GM23338 (cell line): ENCODE measurements at regions not wholly inside any gene's neighbourhood (a gene's known extent, or its start where the extent isn't known, plus 50 kb on each side); places are given as distances from the start of the nearest gene placed in this dataset.

Experiments used
- EZH2phosphoT487 ChIP-seq: fragments of 200-600 bp; sonication (generic); IDR thresholded peaks from one replicate; pipeline ENCODE4 v1.8.1; 2018; ENCODE audit warnings: antibody characterized with exemption; ENCODE audit not compliant: unreplicated experiment
- JUNB ChIP-seq: IDR thresholded peaks from one replicate; pipeline ENCODE4 v1.6.1; 2016; ENCODE audit warnings: antibody characterized with exemption; ENCODE audit not compliant: unreplicated experiment
- POLR2AphosphoS5 ChIP-seq: IDR thresholded peaks from 2 replicates; pipeline ENCODE4 v1.6.1; 2016; ENCODE audit warnings: antibody characterized with exemption, low read depth
- TF ChIP-seq, protein P1 (sequence below): IDR thresholded peaks from one replicate; pipeline ENCODE4 v1.6.1; 2018; ENCODE audit warnings: antibody characterized with exemption; ENCODE audit not compliant: unreplicated experiment
- TF ChIP-seq, protein P2 (sequence below), 2 experiments: fragments of 200-600 bp in 1 of 2; sonication (generic) in 1 of 2; conservative IDR thresholded peaks; 2 replicates each; pipeline versions ENCODE4 v1.5.1 to v1.6.1; 2016 to 2017; ENCODE audit warnings: antibody characterized with exemption in 2 of 2, low read depth in 2 of 2, mild to moderate bottlenecking in 2 of 2, moderate library complexity in 1 of 2
- TF ChIP-seq, protein P3 (sequence below): IDR thresholded peaks from 2 replicates; pipeline ENCODE4 v1.6.1; 2016; ENCODE audit warnings: antibody characterized with exemption

DNA sequence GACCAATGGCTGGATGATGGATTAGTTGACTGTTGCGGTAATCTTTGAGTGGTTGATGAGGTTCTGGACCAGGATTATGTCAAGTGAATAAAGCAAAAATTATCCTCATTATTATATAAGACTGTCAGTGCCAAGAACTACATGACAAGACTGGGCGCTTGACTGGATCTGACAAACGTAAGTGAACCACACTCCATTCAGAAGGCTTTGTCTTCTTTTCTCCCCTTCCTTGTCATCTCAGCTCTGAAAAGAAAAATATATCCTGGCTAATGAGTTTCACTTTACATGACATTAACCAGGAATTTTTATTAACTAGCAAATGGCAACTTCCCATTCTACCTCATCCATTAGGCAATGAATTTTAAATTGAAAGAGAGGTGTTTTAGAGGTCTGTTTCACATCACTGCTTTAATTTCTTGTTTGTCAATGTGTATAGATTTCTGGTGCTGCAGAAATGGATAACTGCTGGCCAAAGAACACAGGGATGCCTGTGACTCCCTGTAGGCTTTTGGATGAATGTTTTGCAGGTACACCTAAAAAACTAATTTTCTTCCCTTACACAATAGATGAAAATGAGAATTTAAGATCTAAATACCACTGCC is 150.1 kb downstream of the ELOVL4 start:
- TF ChIP-seq, protein P1, sequence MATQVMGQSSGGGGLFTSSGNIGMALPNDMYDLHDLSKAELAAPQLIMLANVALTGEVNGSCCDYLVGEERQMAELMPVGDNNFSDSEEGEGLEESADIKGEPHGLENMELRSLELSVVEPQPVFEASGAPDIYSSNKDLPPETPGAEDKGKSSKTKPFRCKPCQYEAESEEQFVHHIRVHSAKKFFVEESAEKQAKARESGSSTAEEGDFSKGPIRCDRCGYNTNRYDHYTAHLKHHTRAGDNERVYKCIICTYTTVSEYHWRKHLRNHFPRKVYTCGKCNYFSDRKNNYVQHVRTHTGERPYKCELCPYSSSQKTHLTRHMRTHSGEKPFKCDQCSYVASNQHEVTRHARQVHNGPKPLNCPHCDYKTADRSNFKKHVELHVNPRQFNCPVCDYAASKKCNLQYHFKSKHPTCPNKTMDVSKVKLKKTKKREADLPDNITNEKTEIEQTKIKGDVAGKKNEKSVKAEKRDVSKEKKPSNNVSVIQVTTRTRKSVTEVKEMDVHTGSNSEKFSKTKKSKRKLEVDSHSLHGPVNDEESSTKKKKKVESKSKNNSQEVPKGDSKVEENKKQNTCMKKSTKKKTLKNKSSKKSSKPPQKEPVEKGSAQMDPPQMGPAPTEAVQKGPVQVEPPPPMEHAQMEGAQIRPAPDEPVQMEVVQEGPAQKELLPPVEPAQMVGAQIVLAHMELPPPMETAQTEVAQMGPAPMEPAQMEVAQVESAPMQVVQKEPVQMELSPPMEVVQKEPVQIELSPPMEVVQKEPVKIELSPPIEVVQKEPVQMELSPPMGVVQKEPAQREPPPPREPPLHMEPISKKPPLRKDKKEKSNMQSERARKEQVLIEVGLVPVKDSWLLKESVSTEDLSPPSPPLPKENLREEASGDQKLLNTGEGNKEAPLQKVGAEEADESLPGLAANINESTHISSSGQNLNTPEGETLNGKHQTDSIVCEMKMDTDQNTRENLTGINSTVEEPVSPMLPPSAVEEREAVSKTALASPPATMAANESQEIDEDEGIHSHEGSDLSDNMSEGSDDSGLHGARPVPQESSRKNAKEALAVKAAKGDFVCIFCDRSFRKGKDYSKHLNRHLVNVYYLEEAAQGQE = no peak
- TF ChIP-seq, protein P2, sequence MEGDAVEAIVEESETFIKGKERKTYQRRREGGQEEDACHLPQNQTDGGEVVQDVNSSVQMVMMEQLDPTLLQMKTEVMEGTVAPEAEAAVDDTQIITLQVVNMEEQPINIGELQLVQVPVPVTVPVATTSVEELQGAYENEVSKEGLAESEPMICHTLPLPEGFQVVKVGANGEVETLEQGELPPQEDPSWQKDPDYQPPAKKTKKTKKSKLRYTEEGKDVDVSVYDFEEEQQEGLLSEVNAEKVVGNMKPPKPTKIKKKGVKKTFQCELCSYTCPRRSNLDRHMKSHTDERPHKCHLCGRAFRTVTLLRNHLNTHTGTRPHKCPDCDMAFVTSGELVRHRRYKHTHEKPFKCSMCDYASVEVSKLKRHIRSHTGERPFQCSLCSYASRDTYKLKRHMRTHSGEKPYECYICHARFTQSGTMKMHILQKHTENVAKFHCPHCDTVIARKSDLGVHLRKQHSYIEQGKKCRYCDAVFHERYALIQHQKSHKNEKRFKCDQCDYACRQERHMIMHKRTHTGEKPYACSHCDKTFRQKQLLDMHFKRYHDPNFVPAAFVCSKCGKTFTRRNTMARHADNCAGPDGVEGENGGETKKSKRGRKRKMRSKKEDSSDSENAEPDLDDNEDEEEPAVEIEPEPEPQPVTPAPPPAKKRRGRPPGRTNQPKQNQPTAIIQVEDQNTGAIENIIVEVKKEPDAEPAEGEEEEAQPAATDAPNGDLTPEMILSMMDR (conservative IDR thresholded peaks at IDR 0.05; ENCODE audit: low read depth in 2 of 2) = no peak
- TF ChIP-seq POLR2AphosphoS5 (no peak), EZH2phosphoT487 (no peak), JUNB (no peak)
- TF ChIP-seq, protein P3, sequence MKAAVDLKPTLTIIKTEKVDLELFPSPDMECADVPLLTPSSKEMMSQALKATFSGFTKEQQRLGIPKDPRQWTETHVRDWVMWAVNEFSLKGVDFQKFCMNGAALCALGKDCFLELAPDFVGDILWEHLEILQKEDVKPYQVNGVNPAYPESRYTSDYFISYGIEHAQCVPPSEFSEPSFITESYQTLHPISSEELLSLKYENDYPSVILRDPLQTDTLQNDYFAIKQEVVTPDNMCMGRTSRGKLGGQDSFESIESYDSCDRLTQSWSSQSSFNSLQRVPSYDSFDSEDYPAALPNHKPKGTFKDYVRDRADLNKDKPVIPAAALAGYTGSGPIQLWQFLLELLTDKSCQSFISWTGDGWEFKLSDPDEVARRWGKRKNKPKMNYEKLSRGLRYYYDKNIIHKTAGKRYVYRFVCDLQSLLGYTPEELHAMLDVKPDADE = no peak
